NB4 (cell line): ENCODE measurements at regions not wholly inside any gene's neighbourhood (a gene's known extent, or its start where the extent isn't known, plus 50 kb on each side); places are given as distances from the start of the nearest gene placed in this dataset.

Experiments used
- TF ChIP-seq, protein P1 (sequence below): IDR thresholded peaks from one replicate; pipeline ENCODE4 v1.5.1; 2012; ENCODE audit warnings: low read depth, low read length
- TF ChIP-seq, protein P2 (sequence below): IDR thresholded peaks from 2 replicates; pipeline ENCODE4 v1.6.1; 2011; ENCODE audit warnings: low read depth, low read length

DNA sequence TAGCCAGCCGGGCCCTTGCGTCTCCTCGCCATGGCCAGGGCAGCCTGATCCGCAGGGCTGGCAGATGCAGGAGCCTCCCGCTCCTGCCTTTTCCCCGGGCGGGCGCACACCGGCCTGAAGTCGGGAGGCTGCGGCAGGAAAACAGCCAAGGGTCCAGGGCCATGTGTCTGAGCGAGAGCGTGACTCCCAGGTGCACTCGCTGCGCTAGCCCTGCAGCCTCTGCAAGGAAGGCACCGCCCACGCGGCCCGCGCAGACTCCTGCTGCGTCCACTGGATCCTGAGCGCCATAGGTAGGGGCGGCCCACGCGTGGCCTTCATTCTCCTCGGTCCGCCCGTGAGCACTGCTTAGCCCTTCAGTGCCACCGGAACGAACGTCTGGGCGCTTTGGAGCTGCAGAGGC lies 379.9 kb downstream of the TRAM1L1 start:
- TF ChIP-seq, protein P1, sequence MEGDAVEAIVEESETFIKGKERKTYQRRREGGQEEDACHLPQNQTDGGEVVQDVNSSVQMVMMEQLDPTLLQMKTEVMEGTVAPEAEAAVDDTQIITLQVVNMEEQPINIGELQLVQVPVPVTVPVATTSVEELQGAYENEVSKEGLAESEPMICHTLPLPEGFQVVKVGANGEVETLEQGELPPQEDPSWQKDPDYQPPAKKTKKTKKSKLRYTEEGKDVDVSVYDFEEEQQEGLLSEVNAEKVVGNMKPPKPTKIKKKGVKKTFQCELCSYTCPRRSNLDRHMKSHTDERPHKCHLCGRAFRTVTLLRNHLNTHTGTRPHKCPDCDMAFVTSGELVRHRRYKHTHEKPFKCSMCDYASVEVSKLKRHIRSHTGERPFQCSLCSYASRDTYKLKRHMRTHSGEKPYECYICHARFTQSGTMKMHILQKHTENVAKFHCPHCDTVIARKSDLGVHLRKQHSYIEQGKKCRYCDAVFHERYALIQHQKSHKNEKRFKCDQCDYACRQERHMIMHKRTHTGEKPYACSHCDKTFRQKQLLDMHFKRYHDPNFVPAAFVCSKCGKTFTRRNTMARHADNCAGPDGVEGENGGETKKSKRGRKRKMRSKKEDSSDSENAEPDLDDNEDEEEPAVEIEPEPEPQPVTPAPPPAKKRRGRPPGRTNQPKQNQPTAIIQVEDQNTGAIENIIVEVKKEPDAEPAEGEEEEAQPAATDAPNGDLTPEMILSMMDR, result no peak
- TF ChIP-seq, protein P2, sequence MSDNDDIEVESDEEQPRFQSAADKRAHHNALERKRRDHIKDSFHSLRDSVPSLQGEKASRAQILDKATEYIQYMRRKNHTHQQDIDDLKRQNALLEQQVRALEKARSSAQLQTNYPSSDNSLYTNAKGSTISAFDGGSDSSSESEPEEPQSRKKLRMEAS, result no peak
